Fibroblast of lung (primary cell): ENCODE measurements at regions not wholly inside any gene's neighbourhood (a gene's known extent, or its start where the extent isn't known, plus 50 kb on each side); places are given as distances from the start of the nearest gene placed in this dataset.

ENCODE experiments used
- DNase-seq, 2 donors: peaks; one replicate each; pipeline versions ENCODE4 v3.0.0 to v3.0.0-alpha.2; 2010; ENCODE audit warnings: low read depth in 2 of 2
- H2AFZ ChIP-seq: 2 replicates; pipeline ENCODE4 v1.5.1; 2012; ENCODE audit warnings: low read length, control low read depth, inconsistent platforms
- H3K27ac ChIP-seq: 2 replicates; pipeline ENCODE4 v1.5.1; 2011; ENCODE audit warnings: low read length, control low read depth; ENCODE audit not compliant: insufficient read depth
- H3K27me3 ChIP-seq: 2 replicates; pipeline ENCODE4 v1.5.1; 2011; ENCODE audit warnings: mild to moderate bottlenecking, low read length; ENCODE audit not compliant: control insufficient read depth, insufficient read depth
- H3K36me3 ChIP-seq: 2 replicates; pipeline ENCODE4 v1.5.1; 2011; ENCODE audit warnings: low read length; ENCODE audit not compliant: control insufficient read depth, insufficient read depth
- H3K4me1 ChIP-seq: 2 replicates; pipeline ENCODE4 v1.5.1; 2011; ENCODE audit warnings: low read length; ENCODE audit not compliant: control insufficient read depth, insufficient read depth; ENCODE audit errors: extremely low read depth
- H3K4me2 ChIP-seq: 2 replicates; pipeline ENCODE4 v1.5.1; 2011; ENCODE audit warnings: low read length, control low read depth; ENCODE audit not compliant: insufficient read depth; ENCODE audit errors: extremely low read depth
- H3K4me3 ChIP-seq, 4 experiments: fragments of 200-600 bp in 1 of 4; sonication (generic) in 1 of 4; replicated peaks in 1 of 4; 2 replicates each; pipeline ENCODE4 v1.5.1; 2011 to 2016; ENCODE audit warnings: low read length in 4 of 4, low read depth in 3 of 4, mild to moderate bottlenecking in 3 of 4, control low read depth in 2 of 4, inconsistent platforms in 1 of 4, mixed read lengths in 1 of 4; ENCODE audit not compliant: insufficient read depth in 1 of 4; ENCODE audit errors: control extremely low read depth in 1 of 4
- H3K79me2 ChIP-seq: 2 replicates; pipeline ENCODE4 v1.5.1; 2012; ENCODE audit warnings: mild to moderate bottlenecking, low read length, inconsistent platforms; ENCODE audit not compliant: control insufficient read depth, insufficient read depth
- H3K9ac ChIP-seq: 2 replicates; pipeline ENCODE4 v1.5.1; 2011; ENCODE audit warnings: mild to moderate bottlenecking, low read length, control low read depth; ENCODE audit not compliant: insufficient read depth
- H3K9me3 ChIP-seq: 2 replicates; pipeline ENCODE4 v1.5.1; 2012; ENCODE audit warnings: low read depth, low read length; ENCODE audit not compliant: control insufficient read depth, insufficient read depth
- H4K20me1 ChIP-seq: 2 replicates; pipeline ENCODE4 v1.5.1; 2011; ENCODE audit warnings: low read length; ENCODE audit not compliant: control insufficient read depth, insufficient read depth; ENCODE audit errors: extremely low read depth
- EZH2 ChIP-seq: IDR thresholded peaks from 2 replicates; pipeline ENCODE4 v1.5.1; 2012; ENCODE audit warnings: low read length, control low read depth, mild to moderate bottlenecking; ENCODE audit errors: missing control alignments
- TF ChIP-seq, protein P1 (sequence below), 2 donors: IDR thresholded peaks in 1 of 2; conservative IDR thresholded peaks in 1 of 2; 1 replicate in 1 of 2; 2 replicates in 1 of 2; pipeline ENCODE4 v1.5.1; 2011 to 2012; ENCODE audit warnings: low read length in 2 of 2, control low read depth in 1 of 2, inconsistent platforms in 1 of 2, low read depth in 1 of 2, mild to moderate bottlenecking in 1 of 2

- Histone ChIP-seq H3K4me2 (no peak overlapping the region), H3K79me2 (no peaks in the 10 kb centered on the region), H3K4me3 (no peak overlapping the region), H4K20me1 (no peaks in the 10 kb centered on the region), H3K9ac (no peak overlapping the region), H3K9me3 (no peaks in the 10 kb centered on the region), H3K36me3 (no peaks in the 10 kb centered on the region), H3K4me1 (peaks cover 18% of the 10 kb centered on the region), H3K27me3 (no peaks in the 10 kb centered on the region), H3K27ac (no peak overlapping the region), H2AFZ (no peak overlapping the region)
- TF ChIP-seq EZH2, result no peak
- TF ChIP-seq, protein P1, sequence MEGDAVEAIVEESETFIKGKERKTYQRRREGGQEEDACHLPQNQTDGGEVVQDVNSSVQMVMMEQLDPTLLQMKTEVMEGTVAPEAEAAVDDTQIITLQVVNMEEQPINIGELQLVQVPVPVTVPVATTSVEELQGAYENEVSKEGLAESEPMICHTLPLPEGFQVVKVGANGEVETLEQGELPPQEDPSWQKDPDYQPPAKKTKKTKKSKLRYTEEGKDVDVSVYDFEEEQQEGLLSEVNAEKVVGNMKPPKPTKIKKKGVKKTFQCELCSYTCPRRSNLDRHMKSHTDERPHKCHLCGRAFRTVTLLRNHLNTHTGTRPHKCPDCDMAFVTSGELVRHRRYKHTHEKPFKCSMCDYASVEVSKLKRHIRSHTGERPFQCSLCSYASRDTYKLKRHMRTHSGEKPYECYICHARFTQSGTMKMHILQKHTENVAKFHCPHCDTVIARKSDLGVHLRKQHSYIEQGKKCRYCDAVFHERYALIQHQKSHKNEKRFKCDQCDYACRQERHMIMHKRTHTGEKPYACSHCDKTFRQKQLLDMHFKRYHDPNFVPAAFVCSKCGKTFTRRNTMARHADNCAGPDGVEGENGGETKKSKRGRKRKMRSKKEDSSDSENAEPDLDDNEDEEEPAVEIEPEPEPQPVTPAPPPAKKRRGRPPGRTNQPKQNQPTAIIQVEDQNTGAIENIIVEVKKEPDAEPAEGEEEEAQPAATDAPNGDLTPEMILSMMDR (conservative IDR thresholded peaks at IDR 0.05 in 1 of 2, IDR thresholded peaks at IDR 0.05 in 1 of 2; ENCODE audit: low read depth in 1 of 2, low read length in 2 of 2), result no peak
- no peak for DNase-seq
These were observed 154.9 kb downstream of the WNT5A start for GRCh38 chr3:55332176-55332575.

- no peak overlapping the region for H2AFZ ChIP-seq
- no peaks in the 10 kb centered on the region for H3K27me3 ChIP-seq
- H3K36me3 ChIP-seq, result no peaks in the 10 kb centered on the region
- H3K9ac ChIP-seq, result no peak overlapping the region
- no peak overlapping the region for H3K4me2 ChIP-seq
- no peaks in the 10 kb centered on the region for H3K9me3 ChIP-seq
- TF ChIP-seq EZH2, result no peak
- TF ChIP-seq, protein P1 (conservative IDR thresholded peaks at IDR 0.05 in 1 of 2, IDR thresholded peaks at IDR 0.05 in 1 of 2; ENCODE audit: low read depth in 1 of 2, low read length in 2 of 2), result no peak
- H4K20me1 ChIP-seq, result no peaks in the 10 kb centered on the region
- H3K4me1 ChIP-seq, result peaks cover 18% of the 10 kb centered on the region
- DNase-seq, result no peak
- no peak overlapping the region for H3K4me3 ChIP-seq
- H3K79me2 ChIP-seq, result no peaks in the 10 kb centered on the region
- no peak overlapping the region for H3K27ac ChIP-seq
These were observed 155.6 kb downstream of the WNT5A start for GRCh38 chr3:55331524-55331923.

DNA sequence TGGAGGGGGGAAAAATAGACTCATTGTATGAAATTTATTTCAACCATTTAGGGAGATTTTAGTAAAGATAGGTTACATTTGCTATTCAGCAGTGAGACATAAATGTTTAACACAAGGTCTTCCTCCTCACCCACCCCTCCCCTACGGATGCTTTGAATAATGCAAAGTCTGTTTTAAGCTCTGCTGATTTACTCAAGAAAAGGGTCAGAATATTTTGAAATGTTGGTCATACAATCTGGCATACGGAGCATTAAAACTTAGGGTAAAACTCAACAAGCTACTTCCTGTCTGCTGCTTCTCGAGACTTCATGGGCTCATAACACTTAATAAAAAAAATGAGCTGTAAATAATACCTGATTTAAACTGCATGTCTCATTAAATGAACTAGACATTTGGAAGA lies 156.3 kb downstream of the WNT5A start:
- Histone ChIP-seq H3K9ac (peak overlapping the region; percentile 22), H3K27me3 (no peaks in the 10 kb centered on the region), H3K27ac (peak overlapping the region; percentile 74), H3K36me3 (no peaks in the 10 kb centered on the region), H3K9me3 (no peaks in the 10 kb centered on the region), H3K4me1 (peaks cover 18% of the 10 kb centered on the region), H3K79me2 (no peaks in the 10 kb centered on the region), H3K4me2 (no peak overlapping the region), H3K4me3 (no peak overlapping the region), H2AFZ (no peak overlapping the region), H4K20me1 (no peaks in the 10 kb centered on the region)
- peak; percentile 18 to 80 for DNase-seq
- TF ChIP-seq, protein P1 (conservative IDR thresholded peaks at IDR 0.05 in 1 of 2, IDR thresholded peaks at IDR 0.05 in 1 of 2; ENCODE audit: low read depth in 1 of 2, low read length in 2 of 2), result no peak
- no peak for TF ChIP-seq EZH2
